A673 (cell line): ENCODE measurements at regions not wholly inside any gene's neighbourhood (a gene's known extent, or its start where the extent isn't known, plus 50 kb on each side); places are given as distances from the start of the nearest gene placed in this dataset.

Source experiments
- CTCF ChIP-seq: fragments of 300-800, 200-600 bp; sonication (generic); conservative IDR thresholded peaks from 2 replicates; pipeline ENCODE4 v1.5.1; 2017; ENCODE audit warnings: low read depth, mild to moderate bottlenecking, antibody characterized with exemption, low read length, moderate library complexity, mixed read lengths
- EZH2 ChIP-seq: fragments of 200-600 bp; sonication (generic); IDR thresholded peaks from 2 replicates; pipeline ENCODE4 v1.6.1; 2017; ENCODE audit warnings: borderline replicate concordance, low read depth, mild to moderate bottlenecking, mixed read lengths, antibody characterized with exemption, low read length; ENCODE audit not compliant: poor library complexity, severe bottlenecking

DNA sequence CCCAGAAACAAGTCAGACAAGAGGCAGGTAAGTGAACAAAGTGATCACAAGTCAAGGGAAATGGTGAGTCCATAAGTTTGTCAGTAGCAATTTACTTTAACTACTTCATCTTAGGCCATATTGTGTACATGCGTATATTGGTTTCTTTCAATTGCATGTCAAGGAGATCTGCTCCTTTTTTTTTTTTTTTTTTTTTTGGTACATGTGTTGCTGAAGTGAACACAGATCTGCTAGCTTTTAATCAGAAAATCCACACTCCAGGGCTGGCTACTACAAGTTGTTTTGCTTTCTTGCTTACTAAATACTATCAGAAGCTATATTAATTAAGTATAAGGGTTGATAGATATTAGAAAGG, 985.1 kb downstream of the TSN start:
- TF ChIP-seq CTCF: no peak
- no peak for TF ChIP-seq EZH2
